Activated CD8-positive, alpha-beta memory T cell treated with anti-CD3 and anti-CD28 coated beads for 1 hour (primary cell): ENCODE measurements at regions not wholly inside any gene's neighbourhood (a gene's known extent, or its start where the extent isn't known, plus 50 kb on each side); places are given as distances from the start of the nearest gene placed in this dataset.

Experiments
- DNase-seq, 2 donors: peaks; one replicate each; pipeline ENCODE4 v3.0.0-alpha.2; 2020; ENCODE audit warnings: low read depth in 1 of 2; ENCODE audit errors: extremely low read depth in 1 of 2

DNA sequence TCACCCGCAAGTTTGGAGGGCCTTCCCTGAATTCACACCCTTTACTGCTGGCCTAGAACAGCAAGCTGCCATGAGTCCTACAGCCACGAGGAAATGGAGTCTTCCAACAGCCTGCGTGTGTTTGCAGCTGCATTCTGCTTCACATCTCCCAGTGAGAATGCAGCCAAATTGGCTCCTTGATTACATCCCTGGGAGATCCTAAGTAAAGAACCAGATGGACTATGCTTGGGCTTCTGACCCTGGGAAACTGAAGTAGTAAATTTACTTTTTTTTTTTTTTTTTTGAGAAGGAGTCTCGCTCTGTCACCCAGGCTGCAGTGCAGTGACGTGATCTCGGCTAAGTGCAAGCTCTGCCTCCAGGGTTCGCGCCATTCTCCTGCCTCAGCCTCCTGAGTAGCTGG, 617.0 kb upstream of the CDH18 start:
- DNase-seq: no peak

DNA sequence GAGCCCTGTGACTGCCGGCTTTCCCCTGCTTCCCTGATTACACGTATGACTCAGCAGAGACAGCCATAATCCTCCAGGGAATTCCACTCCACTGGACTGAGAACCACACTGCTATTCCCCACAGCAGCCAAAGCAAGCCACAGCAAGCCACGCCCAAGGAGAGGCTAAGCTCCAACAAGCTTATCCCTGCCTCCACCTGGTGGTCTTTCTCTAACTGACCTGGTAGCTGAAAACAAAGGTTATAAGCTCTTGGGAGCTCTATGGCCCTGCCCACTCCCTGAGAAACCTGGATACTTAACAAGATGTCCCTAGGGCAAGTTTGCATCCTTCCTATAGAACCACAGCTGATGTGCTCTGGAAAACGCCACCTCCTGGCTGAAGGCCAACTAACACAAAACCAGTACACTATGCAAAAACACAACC, 613.7 kb upstream of the CDH18 start:
- DNase-seq: no peak

DNA sequence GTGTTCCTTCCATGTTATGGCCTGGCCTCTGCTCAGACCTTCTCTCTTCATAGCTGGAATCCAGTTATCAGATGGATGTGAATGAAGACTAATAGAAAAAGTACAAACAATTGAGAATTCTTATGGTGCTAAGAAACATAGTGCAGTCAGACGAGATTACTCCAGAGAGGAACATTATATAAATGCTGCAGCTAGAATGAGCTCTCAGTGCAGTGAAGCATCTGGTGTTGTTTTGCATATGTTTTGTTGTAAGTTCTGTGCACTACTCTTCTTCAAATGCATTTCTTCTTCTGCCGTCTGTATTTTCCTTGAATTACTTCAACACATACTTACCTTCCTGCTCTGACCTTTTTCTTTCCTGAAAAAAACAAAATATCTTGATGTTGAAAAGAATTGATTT, 602.4 kb upstream of the CDH18 start:
- no peak for DNase-seq

DNA sequence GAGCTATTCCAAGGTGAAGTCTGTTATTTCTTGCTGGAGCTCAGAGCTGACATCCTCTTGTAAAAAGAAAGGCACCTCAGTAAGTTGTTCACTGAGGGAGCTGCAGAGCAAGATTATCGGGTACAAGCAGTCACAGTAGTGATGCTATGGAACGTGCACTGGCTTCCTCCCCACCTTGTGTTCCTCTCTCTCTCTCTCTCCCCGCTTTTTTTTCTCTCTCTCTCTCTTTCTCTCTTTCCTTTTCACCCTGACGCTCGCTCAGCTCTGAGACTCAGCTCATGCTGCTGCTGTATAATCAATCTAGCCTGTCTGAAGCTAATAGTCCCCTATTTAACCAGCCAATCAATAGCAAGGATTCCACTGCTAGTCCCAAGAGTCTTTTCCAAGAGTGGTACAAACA, 587.6 kb upstream of the CDH18 start:
- DNase-seq: no peak

DNA sequence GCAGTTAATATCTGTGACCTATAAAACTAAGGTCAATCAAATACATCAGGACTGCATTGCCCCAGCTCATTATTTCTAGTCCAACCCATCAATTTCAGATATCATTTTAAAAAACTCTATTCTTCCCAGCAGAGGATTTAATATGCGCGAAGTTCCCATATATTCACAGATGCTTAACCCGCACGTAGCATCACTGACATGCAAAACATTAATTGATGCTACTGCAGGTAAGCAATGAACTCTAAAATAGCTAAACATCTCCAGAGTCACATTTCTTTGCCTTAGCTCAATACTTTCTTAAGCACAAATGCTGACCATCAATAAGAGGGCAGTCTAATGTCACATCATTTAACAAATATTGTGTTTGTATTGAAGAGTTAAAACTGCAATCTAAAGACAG, 586.6 kb upstream of the CDH18 start:
- DNase-seq: no peak

DNA sequence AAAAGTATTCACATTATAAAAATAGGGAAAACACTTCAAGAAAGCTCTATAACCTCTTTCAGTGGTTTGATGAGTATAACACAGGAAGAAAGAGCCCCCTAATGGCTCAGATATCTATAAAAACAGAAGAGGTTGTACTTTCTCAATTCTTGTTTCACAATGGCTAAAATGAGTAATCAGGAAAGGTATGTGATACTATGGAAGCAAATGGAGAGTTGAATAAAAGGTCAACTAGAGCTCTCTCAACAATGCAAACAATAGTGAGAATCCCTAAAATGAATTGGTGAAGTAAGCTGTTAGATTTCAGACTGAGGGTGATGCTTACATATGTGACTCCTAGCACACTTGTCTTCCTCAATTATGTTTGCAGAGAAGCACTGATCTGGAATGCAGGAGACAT, 584.6 kb upstream of the CDH18 start:
- no peak for DNase-seq

DNA sequence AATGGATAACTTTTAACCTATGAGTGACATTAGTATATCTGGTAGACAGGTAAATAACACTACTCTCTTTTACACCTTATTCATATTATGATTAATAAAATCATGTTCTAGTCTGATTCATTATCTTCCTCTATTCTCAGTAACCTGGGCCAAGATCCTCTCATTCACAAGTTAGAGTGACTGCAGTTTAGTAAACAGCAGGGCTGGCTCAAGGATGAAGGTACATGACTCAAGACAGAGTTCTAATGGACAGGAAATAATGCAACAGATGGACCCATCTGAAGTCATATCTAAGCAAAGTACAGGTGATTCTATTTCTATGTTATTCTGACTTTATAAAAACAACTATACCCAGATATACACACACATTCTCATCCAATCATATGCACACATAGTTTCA, 582.5 kb upstream of the CDH18 start:
- DNase-seq: no peak

DNA sequence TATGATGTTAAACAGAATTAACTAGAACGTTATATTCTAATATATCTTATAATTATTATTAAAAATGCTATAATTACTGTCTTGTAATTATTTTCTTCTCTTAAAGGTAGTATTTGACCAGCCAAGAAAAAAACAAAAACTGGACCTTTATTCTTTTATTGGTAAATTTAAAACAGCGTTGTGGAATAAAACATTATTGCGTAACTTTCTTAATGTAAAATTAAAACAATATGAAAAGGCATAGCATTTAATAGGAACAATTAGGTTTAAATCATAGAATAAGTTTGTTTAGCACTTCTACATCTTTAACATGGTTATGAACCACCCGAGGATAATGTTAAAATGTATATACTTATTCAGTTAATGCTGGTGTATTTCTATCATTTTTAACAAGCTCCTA, 574.5 kb upstream of the CDH18 start:
- DNase-seq: no peak

DNA sequence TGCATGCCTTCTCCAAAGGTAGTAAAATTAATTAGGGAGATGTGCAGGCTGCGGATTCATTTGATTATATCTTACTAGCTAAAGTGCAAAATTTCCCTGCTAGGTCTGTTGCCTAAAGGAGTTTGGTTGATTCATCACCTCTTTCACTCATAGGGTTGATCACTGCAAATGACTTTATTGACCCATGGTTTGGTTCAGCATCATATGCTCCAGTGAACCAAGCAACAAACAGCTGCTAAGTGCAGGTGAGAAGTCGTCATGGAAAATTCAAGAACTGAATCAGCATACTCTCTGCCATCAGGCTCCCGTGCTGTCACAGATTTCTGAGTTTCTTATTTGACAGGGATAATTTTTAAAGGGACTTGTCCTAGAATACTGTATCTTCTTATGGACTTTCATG, 571.8 kb upstream of the CDH18 start:
- DNase-seq: no peak

DNA sequence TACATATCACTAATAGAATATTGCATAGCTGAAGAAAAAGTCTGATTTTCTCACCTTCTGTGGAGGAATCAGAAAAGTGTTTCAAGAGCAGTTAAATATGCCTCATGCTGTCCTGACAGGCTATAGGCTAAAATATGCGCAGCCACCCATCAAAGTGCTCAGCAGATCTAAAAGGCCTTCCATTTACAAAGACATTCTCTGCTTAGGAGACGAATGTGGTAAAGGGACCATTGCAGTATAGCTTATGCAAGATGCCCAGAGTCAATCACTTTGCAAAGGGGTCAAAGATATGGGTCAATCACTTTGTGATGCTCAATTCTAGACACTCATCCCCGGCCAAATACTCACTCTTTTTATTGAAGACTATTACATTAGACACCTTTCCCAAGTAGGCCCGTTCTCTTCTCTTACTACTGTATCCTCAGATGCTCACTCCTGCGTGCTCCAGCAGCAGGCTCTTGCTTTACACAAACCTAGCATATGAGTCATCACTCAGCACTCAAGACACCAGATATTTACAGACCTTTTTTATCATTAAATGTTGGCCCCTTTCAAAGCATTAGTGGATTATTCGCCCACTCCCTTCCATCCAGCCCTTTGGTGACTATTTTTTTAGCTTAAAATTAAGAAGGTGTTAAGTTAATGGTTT, 568.2 kb upstream of the CDH18 start:
- no peak for DNase-seq

DNA sequence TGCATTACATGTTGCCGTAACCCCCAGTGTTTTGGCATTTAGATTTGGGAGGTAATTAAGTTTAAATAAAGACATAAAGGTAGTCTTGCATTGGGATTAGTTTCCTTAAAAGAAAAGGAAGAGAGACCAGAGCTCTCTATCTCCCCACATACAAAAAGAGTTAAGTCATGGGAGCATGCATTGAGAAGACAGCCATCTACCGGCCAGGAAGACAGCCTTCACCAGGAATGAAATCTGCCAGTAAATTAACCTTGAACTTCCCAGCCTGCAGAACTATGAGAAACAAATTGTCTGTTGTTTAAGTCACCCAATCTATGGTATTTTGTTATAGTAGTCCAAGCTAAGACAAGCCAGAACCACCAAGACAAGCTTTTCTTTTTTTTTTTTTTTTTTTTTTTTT, 567.0 kb upstream of the CDH18 start:
- no peak for DNase-seq

DNA sequence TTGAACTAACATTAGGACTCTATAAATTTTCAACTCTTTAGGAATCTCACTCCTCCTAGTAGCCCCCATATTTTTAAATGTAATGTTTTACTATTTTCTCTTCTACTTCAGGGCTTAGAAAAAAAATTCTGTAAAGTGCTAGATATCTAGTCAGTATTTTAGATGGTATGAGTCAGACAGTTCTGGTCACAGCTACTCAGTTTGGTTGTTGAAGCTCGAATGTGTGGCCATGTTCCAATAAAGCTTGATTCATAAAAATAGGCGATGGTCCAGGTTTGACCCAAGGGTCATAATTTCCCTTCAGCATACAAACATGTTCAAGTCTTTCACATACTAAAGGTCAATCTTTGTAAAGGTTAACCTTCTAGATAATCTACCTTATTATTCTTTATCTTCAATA, 566.0 kb upstream of the CDH18 start:
- no peak for DNase-seq

DNA sequence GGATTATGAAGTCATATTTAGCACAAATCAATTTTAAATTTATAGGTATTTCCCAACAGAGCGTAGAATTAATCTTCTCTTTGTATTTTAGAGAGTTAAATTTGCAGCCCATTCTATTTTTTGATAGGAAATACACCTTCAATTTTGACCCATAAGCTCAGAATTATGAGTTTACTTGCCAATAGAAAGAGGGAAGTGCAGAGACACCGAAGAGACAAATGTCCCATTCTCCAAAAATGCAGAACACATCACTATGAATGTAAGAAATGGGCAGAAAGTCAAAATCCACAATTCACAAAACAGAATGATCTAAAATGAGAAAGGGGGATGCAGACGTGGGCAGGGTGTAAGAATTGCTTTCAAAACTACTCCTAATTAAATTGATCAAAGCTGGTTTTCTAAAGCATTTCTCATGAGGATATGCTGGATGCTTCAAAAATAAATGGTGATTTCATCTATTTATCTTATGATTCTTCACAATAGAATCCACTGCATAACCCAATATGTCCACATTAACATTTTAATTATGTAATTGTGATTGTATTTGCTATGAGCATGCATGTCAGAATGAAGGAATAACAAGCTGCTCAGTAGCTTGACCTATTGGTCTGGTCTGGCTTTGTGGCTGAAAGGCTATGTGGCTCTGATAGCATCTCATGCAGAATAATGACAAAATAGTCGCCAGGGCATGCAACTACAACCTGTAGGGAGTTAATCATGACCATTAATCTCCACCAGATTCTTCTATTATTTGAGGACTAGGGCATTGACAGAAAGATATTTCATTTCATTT, 550.1 kb upstream of the CDH18 start:
- DNase-seq: no peak

DNA sequence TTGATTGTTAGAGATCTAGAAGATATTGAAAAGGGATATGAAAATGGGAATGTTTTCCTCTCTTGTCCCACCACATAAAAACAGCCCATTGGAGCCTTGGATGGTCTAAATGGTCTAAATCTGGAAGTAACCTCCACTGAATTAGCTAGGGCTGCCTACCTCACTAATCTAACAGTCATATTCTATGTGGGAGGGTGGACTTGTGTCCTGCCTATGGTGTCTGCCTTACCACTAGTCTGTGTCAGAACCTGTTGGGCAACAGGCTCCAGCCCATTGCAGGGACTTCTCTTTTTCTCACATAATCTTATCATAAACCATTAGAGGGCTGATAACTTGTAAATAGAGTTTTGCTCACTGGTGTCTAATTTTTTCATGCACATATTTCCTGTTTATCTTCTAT, 548.8 kb upstream of the CDH18 start:
- no peak for DNase-seq

DNA sequence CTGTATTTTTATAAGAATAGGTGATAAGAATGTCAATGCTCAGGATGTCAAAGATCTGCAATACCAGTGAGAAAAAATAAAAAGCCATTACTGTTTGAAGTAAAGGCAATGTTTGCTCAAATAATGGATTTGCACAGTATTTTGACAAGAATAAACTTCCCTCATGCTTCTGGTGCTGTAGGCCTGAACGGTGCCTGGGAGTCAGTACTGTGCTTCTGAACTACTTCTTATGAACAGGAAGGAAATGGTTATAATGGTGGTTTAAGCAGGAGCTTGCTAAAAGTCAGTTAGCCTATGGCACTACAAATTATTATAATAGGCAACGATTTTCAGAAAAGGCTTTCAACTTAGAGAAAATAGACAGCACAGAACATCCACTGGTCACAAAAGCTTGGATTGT, 548.3 kb upstream of the CDH18 start:
- DNase-seq: no peak

DNA sequence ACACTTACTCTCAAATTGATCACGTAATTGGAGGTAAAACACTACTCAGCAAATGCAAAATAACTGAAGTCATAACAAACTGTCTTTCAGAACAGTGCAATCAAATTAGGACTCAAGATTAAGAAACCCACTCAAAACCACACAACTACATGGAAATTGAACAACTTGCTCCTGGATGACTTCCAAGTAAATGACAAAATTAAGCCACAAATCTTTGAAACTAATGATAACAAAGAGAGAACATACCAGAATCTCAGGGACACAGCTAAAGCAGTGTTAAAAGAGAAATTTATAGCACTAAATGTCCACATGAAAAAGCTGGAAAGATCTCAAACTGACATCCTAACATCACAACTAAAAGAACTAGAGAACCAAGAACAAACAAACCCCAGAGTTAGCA, 540.5 kb upstream of the CDH18 start:
- DNase-seq: no peak

DNA sequence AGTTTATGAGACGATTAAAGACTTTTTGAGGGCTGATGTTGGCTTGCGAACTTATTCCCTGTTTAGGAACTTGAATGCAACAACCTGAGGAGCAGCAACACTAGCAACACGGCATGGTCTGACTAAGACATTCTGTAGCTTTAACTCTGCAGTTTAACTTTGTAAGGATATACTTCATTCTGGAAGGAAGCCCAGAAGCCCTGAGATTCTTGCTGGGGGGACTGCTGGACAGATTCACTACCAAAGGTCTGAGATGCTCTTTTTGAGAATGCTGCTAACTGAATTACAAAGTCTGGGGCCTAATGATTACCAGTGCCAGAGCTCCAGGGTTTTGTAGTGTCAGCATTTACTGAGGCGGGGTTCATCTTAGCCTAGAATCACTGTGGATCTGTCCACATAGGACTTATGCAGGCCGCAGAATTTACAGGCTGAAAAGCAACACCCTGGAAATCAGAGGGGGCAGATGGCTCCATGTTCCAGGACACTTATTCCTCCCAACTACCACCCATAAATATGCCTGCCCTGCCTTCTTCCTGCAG, 537.1 kb upstream of the CDH18 start:
- no peak for DNase-seq

DNA sequence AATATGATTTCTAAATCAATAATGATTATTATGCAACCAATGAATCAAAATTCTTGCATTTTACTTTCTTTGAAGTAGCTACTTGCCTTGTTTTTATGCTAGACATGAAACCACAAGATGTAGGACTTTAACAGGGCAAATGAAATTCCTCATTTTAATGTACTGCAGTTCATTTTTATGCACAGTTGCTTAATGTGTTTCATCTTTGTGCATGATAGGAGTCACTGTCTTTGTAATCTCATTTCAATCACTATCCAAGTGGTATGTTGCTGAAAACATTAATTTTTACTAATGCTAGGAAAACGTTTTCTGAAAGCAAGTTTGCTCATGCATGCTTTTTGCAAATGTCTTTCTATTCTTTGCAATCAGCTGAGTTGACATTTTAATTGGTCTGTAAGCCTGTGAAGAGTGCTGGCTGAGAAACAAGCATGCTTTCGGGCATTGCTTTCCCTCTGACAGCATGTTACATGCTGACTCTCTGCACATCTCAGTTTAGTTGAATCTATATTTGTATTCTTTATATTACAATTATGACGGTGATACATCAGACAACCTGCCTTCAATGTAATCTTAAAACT, 535.0 kb upstream of the CDH18 start:
- no peak for DNase-seq

DNA sequence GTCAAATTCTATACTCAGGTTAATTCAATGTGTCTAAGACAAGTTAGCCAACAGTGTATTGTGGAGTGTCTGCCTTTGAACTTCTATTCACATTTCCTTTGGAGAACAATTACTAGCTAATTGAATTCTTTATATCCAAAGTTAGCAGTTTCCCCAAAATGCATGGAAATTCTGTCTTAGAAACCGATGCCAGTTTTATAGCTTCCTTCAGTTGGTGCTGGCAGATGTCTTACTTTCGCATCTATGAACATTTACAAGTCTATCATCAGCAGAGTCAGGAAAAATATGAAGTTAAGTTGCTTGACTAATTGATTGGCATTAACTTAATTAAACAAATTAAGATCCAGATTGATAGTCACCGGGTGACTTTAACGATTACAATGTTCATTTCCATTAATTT, 527.6 kb upstream of the CDH18 start:
- no peak for DNase-seq

DNA sequence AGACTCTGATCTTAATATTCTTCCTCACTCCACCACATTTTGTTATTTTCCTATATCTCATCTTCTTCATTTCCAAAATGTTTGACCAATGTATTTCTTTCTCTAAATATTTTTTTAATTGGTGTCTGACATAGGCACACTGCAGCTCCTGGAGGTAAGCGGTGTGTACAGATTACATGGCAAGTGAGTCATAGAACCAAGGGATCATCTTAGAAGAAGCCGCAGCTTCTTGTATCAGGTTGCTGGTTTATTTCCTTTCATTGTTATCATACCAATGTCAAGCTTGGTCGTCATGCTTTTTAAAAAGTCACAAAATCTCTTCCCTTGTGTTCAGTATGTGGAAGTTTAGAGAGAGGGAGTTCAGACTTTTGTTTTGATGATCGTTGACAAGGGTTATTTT, 526.1 kb upstream of the CDH18 start:
- no peak for DNase-seq

DNA sequence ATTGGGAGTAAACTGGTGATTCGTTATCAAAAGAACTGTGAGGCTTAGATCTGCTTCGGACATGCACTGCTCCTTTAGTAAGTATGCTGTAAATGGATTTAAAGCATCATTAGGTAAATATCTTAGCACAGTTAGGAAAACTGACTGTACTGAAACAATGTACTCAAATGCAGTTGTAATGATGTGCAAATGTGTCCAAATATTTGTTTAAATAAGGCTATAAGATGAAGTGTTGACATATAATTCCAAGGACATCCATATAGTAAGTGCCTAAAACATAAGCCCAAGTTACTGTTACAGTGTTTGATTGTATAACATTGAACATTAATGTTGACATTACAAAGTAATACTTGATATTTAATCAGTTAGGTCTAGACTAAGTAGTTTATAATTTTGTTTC, 512.5 kb upstream of the CDH18 start:
- no peak for DNase-seq

DNA sequence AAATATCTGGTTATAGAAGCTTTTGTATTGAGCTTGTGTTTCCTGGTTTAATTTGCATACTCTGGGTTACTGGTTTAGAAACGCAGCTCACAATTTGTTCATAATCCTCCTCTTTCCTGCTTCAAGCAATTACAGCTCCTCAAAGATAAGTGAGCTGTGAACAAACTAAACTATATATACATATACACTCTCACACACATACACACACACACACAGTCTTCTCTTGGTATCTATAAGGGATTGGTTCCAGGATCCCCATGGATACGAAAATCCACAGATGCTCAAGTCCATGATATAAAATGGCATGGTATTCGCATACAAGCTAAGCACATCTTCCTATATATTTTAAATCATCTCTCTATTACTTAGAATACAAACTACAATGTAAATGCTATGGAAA, 510.9 kb upstream of the CDH18 start:
- DNase-seq: no peak
